Testis (tissue), 2 donors: ENCODE measurements at regions not wholly inside any gene's neighbourhood (a gene's known extent, or its start where the extent isn't known, plus 50 kb on each side); places are given as distances from the start of the nearest gene placed in this dataset.
A peak's percentile ranks its signal among the peaks of the same experiment; 100 is the strongest.
"Not testable (repeated sequence)": the region's sequence is repeated elsewhere in the genome, so short reads cannot be mapped to it uniquely, and the experiment has no call there.

Experiments
- DNase-seq: peaks from one replicate; pipeline ENCODE4 v3.0.0-alpha.2; 2019
- H3K27ac ChIP-seq, 2 donors: fragments of 200-600 bp; sonication (generic); one replicate each; pipeline ENCODE4 v1.5.1; 2019
- H3K27me3 ChIP-seq: fragments of 200-600 bp; sonication (generic); one replicate; pipeline ENCODE4 v1.5.1; 2019
- H3K36me3 ChIP-seq: fragments of 200-600 bp; sonication (generic); one replicate; pipeline ENCODE4 v1.5.1; 2017; ENCODE audit warnings: low read depth; ENCODE audit errors: missing control alignments
- H3K4me1 ChIP-seq: fragments of 200-600 bp; sonication (generic); one replicate; pipeline ENCODE4 v1.5.1; 2019
- H3K4me3 ChIP-seq, 2 donors: fragments of 200-600 bp; sonication (generic); one replicate each; pipeline ENCODE4 v1.5.1; 2017 to 2019
- H3K9me3 ChIP-seq: fragments of 200-600 bp; sonication (generic); one replicate; pipeline ENCODE4 v1.5.1; 2017
- CTCF ChIP-seq, 3 experiments: fragments of 450-650 bp in 2 of 3; fragments of 200-600 bp in 1 of 3; sonication (generic) in 1 of 3; IDR thresholded peaks; one replicate each; pipeline ENCODE4 v1.5.1; 2016 to 2019; ENCODE audit warnings: antibody characterized with exemption in 3 of 3, mild to moderate bottlenecking in 2 of 3, moderate library complexity in 1 of 3
- POLR2A ChIP-seq: fragments of 450-650 bp; IDR thresholded peaks from one replicate; pipeline ENCODE4 v1.6.1; 2017; ENCODE audit warnings: antibody characterized with exemption, mild to moderate bottlenecking, moderate library complexity
- WGBS, 2 donors: methylation state at CpG; one replicate each; pipeline ENCODE4 v1.1.5; 2018; 5-methylcytosine and 5-hydroxymethylcytosine counted together
- intact Hi-C: fragments of 100-400 bp; cut with DNase I; formaldehyde crosslinking; loops from one replicate; pipeline ENCODE4 v1.15.1; 2023; ENCODE audit warnings: low total_unique reads

GRCh38 chr4:156512622-156513021, 459.0 kb downstream of the PDGFC start:
- 48 to 65% methylated on average over 2 of the region's 2 CpGs for WGBS, 2 donors
- no peak overlapping the region for H3K27ac ChIP-seq
- H3K4me3 ChIP-seq, result no peak overlapping the region
- no peak for DNase-seq
- TF ChIP-seq POLR2A (no peak), CTCF (IDR thresholded peaks at IDR 0.05) (no peak)
- no peaks in the 10 kb centered on the region for H3K27me3 ChIP-seq
- no peaks in the 10 kb centered on the region for H3K36me3 ChIP-seq
- no peaks in the 10 kb centered on the region for H3K4me1 ChIP-seq
- H3K9me3 ChIP-seq, result no peaks in the 10 kb centered on the region
- intact Hi-C loops, result no loop called here

- H3K4me1 ChIP-seq, DNase-seq, H3K4me3 ChIP-seq, intact Hi-C loops, H3K27ac ChIP-seq, H3K36me3 ChIP-seq, H3K9me3 ChIP-seq, H3K27me3 ChIP-seq: not testable (repeated sequence)
- WGBS, 2 donors, result 96 to 97% methylated on average over 1 of the region's 1 CpG
Observed at GRCh38 chr4:156509921-156510320, 461.7 kb downstream of the PDGFC start.

GRCh38 chr4:156505341-156505955, 466.2 kb downstream of the PDGFC start:
- no peaks in the 10 kb centered on the region for H3K27me3 ChIP-seq
- WGBS, 2 donors, result 71 to 80% methylated on average over 12 of the region's 12 CpGs
- intact Hi-C loops, result no loop called here
- TF ChIP-seq POLR2A (no peak), CTCF (IDR thresholded peaks at IDR 0.05) (no peak)
- H3K36me3 ChIP-seq, result no peaks in the 10 kb centered on the region
- no peaks in the 10 kb centered on the region for H3K4me1 ChIP-seq
- no peaks in the 10 kb centered on the region for H3K9me3 ChIP-seq
- no peak overlapping the region for H3K4me3 ChIP-seq
- DNase-seq, result peak; percentile 17
- no peak overlapping the region for H3K27ac ChIP-seq

- intact Hi-C loops, result no loop called here
- no peak overlapping the region for H3K4me3 ChIP-seq
- TF ChIP-seq CTCF (IDR thresholded peaks at IDR 0.05) (no peak), POLR2A (no peak)
Observed at GRCh38 chr4:156503119-156503518, 468.5 kb downstream of the PDGFC start.

GRCh38 chr4:156501962-156502361, 469.6 kb downstream of the PDGFC start:
- Histone ChIP-seq H3K9me3 (no peaks in the 10 kb centered on the region), H3K36me3 (no peaks in the 10 kb centered on the region), H3K27ac (no peak overlapping the region), H3K27me3 (no peaks in the 10 kb centered on the region), H3K4me1 (no peaks in the 10 kb centered on the region), H3K4me3 (no peak overlapping the region)
- intact Hi-C loops, result no loop called here
- no peak for DNase-seq
- no peak for TF ChIP-seq CTCF (IDR thresholded peaks at IDR 0.05)
- TF ChIP-seq POLR2A, result no peak

More at GRCh38 chr4:156503119-156503518, 468.5 kb downstream of the PDGFC start:
- Histone ChIP-seq H3K4me1 (no peaks in the 10 kb centered on the region), H3K36me3 (no peaks in the 10 kb centered on the region), H3K27me3 (no peaks in the 10 kb centered on the region), H3K27ac (no peak overlapping the region), H3K9me3 (no peaks in the 10 kb centered on the region)
- WGBS, 2 donors, result 87 to 94% methylated on average over 3 of the region's 3 CpGs
- no peak for DNase-seq
